Keratinocyte (primary cell): ENCODE measurements at regions not wholly inside any gene's neighbourhood (a gene's known extent, or its start where the extent isn't known, plus 50 kb on each side); places are given as distances from the start of the nearest gene placed in this dataset.

Source experiments
- DNase-seq: peaks from one replicate; pipeline ENCODE4 v3.0.0-alpha.2; 2011; ENCODE audit warnings: low read depth, missing footprints, low spot score
- FAIRE-seq: peaks from 2 replicates; lab custom pipeline; 2011; peaks lifted over from hg19 to GRCh38; lab: Jason Lieb, UNC
- H2AFZ ChIP-seq: 2 replicates; pipeline ENCODE4 v1.6.0; 2012; ENCODE audit warnings: low read length, control low read depth, inconsistent platforms; ENCODE audit not compliant: control insufficient read depth
- H3K27ac ChIP-seq: 2 replicates; pipeline ENCODE4 v1.5.1; 2011; ENCODE audit warnings: low read length; ENCODE audit not compliant: control insufficient read depth, insufficient read depth
- H3K27me3 ChIP-seq: 3 replicates; pipeline ENCODE4 v1.6.0; 2011; ENCODE audit warnings: low read length; ENCODE audit not compliant: control insufficient read depth, insufficient read depth; ENCODE audit errors: extremely low read depth
- H3K36me3 ChIP-seq, 2 experiments: 2 replicates in 1 of 2; 3 replicates in 1 of 2; pipeline ENCODE4 v1.5.1; 2011; ENCODE audit warnings: low read length in 2 of 2, mild to moderate bottlenecking in 1 of 2; ENCODE audit not compliant: control insufficient read depth in 2 of 2, insufficient read depth in 2 of 2; ENCODE audit errors: extremely low read depth in 1 of 2
- H3K4me1 ChIP-seq: 3 replicates; pipeline ENCODE4 v1.5.1; 2011; ENCODE audit warnings: low read length; ENCODE audit not compliant: control insufficient read depth, insufficient read depth; ENCODE audit errors: extremely low read depth
- H3K4me2 ChIP-seq: 3 replicates; pipeline ENCODE4 v1.6.0; 2011; ENCODE audit warnings: low read depth, low read length; ENCODE audit not compliant: control insufficient read depth, insufficient read depth; ENCODE audit errors: extremely low read depth
- H3K4me3 ChIP-seq, 3 experiments: fragments of 200-600 bp in 1 of 3; sonication (generic) in 1 of 3; 2 replicates in 2 of 3; 3 replicates in 1 of 3; pipeline ENCODE4 v1.5.1; 2011 to 2016; ENCODE audit warnings: low read length in 3 of 3, mild to moderate bottlenecking in 3 of 3, control low read depth in 2 of 3, inconsistent platforms in 1 of 3, low read depth in 1 of 3, mixed read lengths in 1 of 3, mixed run types in 1 of 3, moderate library complexity in 1 of 3; ENCODE audit not compliant: control insufficient read depth in 2 of 3, insufficient read depth in 2 of 3; ENCODE audit errors: extremely low read depth in 1 of 3
- H3K79me2 ChIP-seq: 2 replicates; pipeline ENCODE4 v1.6.0; 2012; ENCODE audit warnings: low read length; ENCODE audit not compliant: control insufficient read depth, insufficient read depth
- H3K9ac ChIP-seq: 3 replicates; pipeline ENCODE4 v1.6.0; 2011; ENCODE audit warnings: low read length; ENCODE audit not compliant: control insufficient read depth, insufficient read depth; ENCODE audit errors: extremely low read depth
- H3K9me1 ChIP-seq: 3 replicates; pipeline ENCODE4 v1.6.0; 2011; ENCODE audit warnings: low read length; ENCODE audit not compliant: control insufficient read depth, insufficient read depth; ENCODE audit errors: extremely low read depth
- H3K9me3 ChIP-seq: 2 replicates; pipeline ENCODE4 v1.5.1; 2012; ENCODE audit warnings: low read depth, low read length; ENCODE audit not compliant: control insufficient read depth
- H4K20me1 ChIP-seq: 3 replicates; pipeline ENCODE4 v1.6.0; 2011; ENCODE audit warnings: low read length; ENCODE audit not compliant: control insufficient read depth, insufficient read depth; ENCODE audit errors: extremely low read depth
- EZH2 ChIP-seq: IDR thresholded peaks from one replicate; pipeline ENCODE4 v1.6.1; 2012; ENCODE audit warnings: inconsistent platforms, mild to moderate bottlenecking, low read length, moderate library complexity
- dilution Hi-C: fragments of 300-500 bp; cut with MboI; formaldehyde crosslinking; loops from one replicate; pipeline ENCODE4 v1.7.0; 2020; ENCODE audit warnings: low sequenced_read_pairs; ENCODE audit not compliant: extremely low pct_ligation_motif_present
- TF ChIP-seq, protein P1 (sequence below), 3 experiments: IDR thresholded peaks in 1 of 3; conservative IDR thresholded peaks in 1 of 3; optimal IDR thresholded peaks in 1 of 3; 2 replicates in 2 of 3; 3 replicates in 1 of 3; pipeline versions ENCODE3 to v1.5.1; 2011; ENCODE audit warnings: low read length in 3 of 3, mild to moderate bottlenecking in 3 of 3, moderate library complexity in 2 of 3, control low read depth in 1 of 3, inconsistent platforms in 1 of 3; ENCODE audit not compliant: insufficient read depth in 2 of 3; ENCODE audit errors: extremely low read depth in 1 of 3

DNA sequence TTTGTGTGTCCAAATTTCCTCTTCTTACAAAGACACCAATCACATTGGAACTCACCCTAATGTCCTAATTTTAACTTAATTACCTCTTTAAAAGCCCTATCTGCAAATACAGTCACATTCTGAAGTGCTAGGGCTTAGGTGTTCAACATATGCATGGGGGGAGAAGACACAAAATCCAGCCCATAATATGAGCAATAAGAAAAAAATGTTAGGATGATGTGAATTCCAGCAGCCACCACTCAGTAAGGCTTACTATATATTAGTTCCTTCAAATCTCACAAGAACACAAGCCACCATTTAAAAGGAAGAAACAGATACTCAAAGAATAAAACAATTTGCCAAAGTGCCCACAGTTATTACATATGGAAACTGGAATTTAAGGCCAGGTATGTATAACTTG is 285.7 kb downstream of the EPHA4 start:
- DNase-seq (no peak), FAIRE-seq (no peak)
- no peaks in the 10 kb centered on the region for H3K4me1 ChIP-seq
- no peaks in the 10 kb centered on the region for H3K9me1 ChIP-seq
- H3K79me2 ChIP-seq = no peaks in the 10 kb centered on the region
- no peak overlapping the region for H3K27ac ChIP-seq
- H3K27me3 ChIP-seq = no peaks in the 10 kb centered on the region
- dilution Hi-C loops = no loop called here
- TF ChIP-seq, protein P1, sequence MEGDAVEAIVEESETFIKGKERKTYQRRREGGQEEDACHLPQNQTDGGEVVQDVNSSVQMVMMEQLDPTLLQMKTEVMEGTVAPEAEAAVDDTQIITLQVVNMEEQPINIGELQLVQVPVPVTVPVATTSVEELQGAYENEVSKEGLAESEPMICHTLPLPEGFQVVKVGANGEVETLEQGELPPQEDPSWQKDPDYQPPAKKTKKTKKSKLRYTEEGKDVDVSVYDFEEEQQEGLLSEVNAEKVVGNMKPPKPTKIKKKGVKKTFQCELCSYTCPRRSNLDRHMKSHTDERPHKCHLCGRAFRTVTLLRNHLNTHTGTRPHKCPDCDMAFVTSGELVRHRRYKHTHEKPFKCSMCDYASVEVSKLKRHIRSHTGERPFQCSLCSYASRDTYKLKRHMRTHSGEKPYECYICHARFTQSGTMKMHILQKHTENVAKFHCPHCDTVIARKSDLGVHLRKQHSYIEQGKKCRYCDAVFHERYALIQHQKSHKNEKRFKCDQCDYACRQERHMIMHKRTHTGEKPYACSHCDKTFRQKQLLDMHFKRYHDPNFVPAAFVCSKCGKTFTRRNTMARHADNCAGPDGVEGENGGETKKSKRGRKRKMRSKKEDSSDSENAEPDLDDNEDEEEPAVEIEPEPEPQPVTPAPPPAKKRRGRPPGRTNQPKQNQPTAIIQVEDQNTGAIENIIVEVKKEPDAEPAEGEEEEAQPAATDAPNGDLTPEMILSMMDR (optimal IDR thresholded peaks at IDR 0.05 in 1 of 3, IDR thresholded peaks at IDR 0.05 in 1 of 3, conservative IDR thresholded peaks at IDR 0.05 in 1 of 3; ENCODE audit: extremely low read depth in 1 of 3, insufficient read depth in 2 of 3, low read length in 3 of 3) = no peak
- TF ChIP-seq EZH2 = no peak
- H3K4me2 ChIP-seq = no peak overlapping the region
- no peak overlapping the region for H2AFZ ChIP-seq
- no peak overlapping the region for H3K4me3 ChIP-seq
- H4K20me1 ChIP-seq = no peaks in the 10 kb centered on the region
- no peaks in the 10 kb centered on the region for H3K36me3 ChIP-seq
- no peaks in the 10 kb centered on the region for H3K9me3 ChIP-seq
- H3K9ac ChIP-seq = no peak overlapping the region

DNA sequence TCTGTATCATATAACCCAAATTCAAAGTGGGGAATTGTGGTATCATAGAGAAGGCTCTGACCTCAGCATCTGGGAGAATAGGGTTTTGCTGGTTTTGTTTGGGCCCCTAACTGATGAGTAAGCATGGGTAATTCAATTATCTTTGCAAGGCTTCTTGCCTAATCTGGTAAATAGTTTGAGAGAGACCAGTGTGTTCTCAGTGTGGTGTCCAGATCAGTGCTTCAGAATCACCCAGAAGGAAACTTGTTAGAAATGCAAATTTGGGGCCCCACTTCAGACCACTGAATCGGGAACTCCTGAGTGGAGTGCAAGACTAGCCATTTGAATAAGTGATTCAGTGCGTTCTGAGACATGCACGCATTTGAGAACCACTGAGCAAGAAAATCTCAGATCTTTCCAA is 282.7 kb downstream of the EPHA4 start:
- dilution Hi-C loops = no loop called here
- no peaks in the 10 kb centered on the region for H3K9me3 ChIP-seq
- FAIRE-seq (no peak), DNase-seq (no peak)
- no peak overlapping the region for H3K27ac ChIP-seq
- H3K9ac ChIP-seq = no peak overlapping the region
- H2AFZ ChIP-seq = no peak overlapping the region
- H3K4me2 ChIP-seq = no peak overlapping the region
- TF ChIP-seq, protein P1 (optimal IDR thresholded peaks at IDR 0.05 in 1 of 3, IDR thresholded peaks at IDR 0.05 in 1 of 3, conservative IDR thresholded peaks at IDR 0.05 in 1 of 3; ENCODE audit: extremely low read depth in 1 of 3, insufficient read depth in 2 of 3, low read length in 3 of 3) = no peak
- no peak for TF ChIP-seq EZH2
- H3K4me3 ChIP-seq = no peak overlapping the region
- no peaks in the 10 kb centered on the region for H3K36me3 ChIP-seq
- no peaks in the 10 kb centered on the region for H3K27me3 ChIP-seq
- H3K9me1 ChIP-seq = no peaks in the 10 kb centered on the region
- no peaks in the 10 kb centered on the region for H4K20me1 ChIP-seq
- H3K4me1 ChIP-seq = no peaks in the 10 kb centered on the region
- H3K79me2 ChIP-seq = no peaks in the 10 kb centered on the region
